A549 (cell line): ENCODE measurements at regions not wholly inside any gene's neighbourhood (a gene's known extent, or its start where the extent isn't known, plus 50 kb on each side); places are given as distances from the start of the nearest gene placed in this dataset.

ENCODE experiments used
- BHLHE40 ChIP-seq: IDR thresholded peaks from 2 replicates; pipeline ENCODE4 v1.6.1; 2012; ENCODE audit warnings: low read depth, low read length, inconsistent platforms
- RAD21 ChIP-seq, 2 experiments: fragments of >200 bp in 1 of 2; sonication (Bioruptor Twin) in 1 of 2; formaldehyde crosslinking in 1 of 2; IDR thresholded peaks in 1 of 2; conservative IDR thresholded peaks in 1 of 2; 2 replicates in 1 of 2; 3 replicates in 1 of 2; pipeline ENCODE4 v1.6.1; 2012 to 2018; ENCODE audit warnings: inconsistent platforms in 1 of 2

DNA sequence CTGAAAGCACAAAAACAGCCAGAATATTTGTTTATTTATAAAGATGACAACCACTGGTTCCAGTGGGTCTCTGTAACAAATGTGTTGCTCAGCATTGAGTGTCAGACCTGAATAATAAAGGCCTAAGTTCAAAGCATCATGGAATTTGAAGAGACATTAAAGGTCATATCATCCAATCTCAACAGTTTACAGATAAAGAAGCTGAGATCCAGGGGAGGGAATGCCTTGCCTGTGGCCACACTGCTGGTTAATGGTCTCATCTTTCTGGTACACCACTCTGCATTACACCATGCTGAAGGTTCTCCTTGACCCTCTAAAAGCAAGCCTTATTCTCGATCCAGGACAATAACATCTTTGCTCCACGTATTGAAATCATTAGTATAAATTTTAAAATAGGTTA is 446.5 kb upstream of the ACVR2A start:
- TF ChIP-seq BHLHE40 (no peak), RAD21 (conservative IDR thresholded peaks at IDR 0.05 in 1 of 2, IDR thresholded peaks at IDR 0.05 in 1 of 2) (no peak)
